Ishikawa (cell line): ENCODE measurements at regions not wholly inside any gene's neighbourhood (a gene's known extent, or its start where the extent isn't known, plus 50 kb on each side); places are given as distances from the start of the nearest gene placed in this dataset.

ENCODE experiments used
- CEBPB ChIP-seq: IDR thresholded peaks from 2 replicates; pipeline ENCODE4 v1.6.1; 2012
- CREB1 ChIP-seq: IDR thresholded peaks from 2 replicates; pipeline ENCODE4 v1.6.1; 2012; ENCODE audit warnings: low read depth
- EGR1 ChIP-seq: IDR thresholded peaks from 2 replicates; pipeline ENCODE4 v1.6.1; 2012
- EP300 ChIP-seq: IDR thresholded peaks from 2 replicates; pipeline ENCODE4 v1.6.1; 2012; ENCODE audit warnings: borderline replicate concordance
- FOXM1 ChIP-seq: IDR thresholded peaks from 2 replicates; pipeline ENCODE4 v1.6.1; 2012; ENCODE audit warnings: low read depth, borderline replicate concordance
- MAX ChIP-seq: IDR thresholded peaks from 2 replicates; pipeline ENCODE4 v1.6.1; 2012
- NFIC ChIP-seq: IDR thresholded peaks from 2 replicates; pipeline ENCODE4 v1.6.1; 2012
- RAD21 ChIP-seq: IDR thresholded peaks from 2 replicates; pipeline ENCODE4 v1.6.1; 2012; ENCODE audit warnings: low read depth
- REST ChIP-seq: IDR thresholded peaks from 2 replicates; pipeline ENCODE4 v1.6.1; 2012; ENCODE audit warnings: low read depth, mild to moderate bottlenecking
- TAF1 ChIP-seq: IDR thresholded peaks from 2 replicates; pipeline ENCODE4 v1.6.1; 2012; ENCODE audit warnings: low read depth, mild to moderate bottlenecking
- TCF12 ChIP-seq: IDR thresholded peaks from 2 replicates; pipeline ENCODE4 v1.6.1; 2012; ENCODE audit warnings: low read depth
- TEAD4 ChIP-seq: IDR thresholded peaks from 2 replicates; pipeline ENCODE4 v1.6.1; 2012
- USF1 ChIP-seq: IDR thresholded peaks from 2 replicates; pipeline ENCODE4 v1.6.1; 2012
- YY1 ChIP-seq: IDR thresholded peaks from 2 replicates; pipeline ENCODE4 v1.6.1; 2012; ENCODE audit warnings: low read depth

GRCh38 chr9:38272710-38273109 is 119.8 kb upstream of the ALDH1B1 start:
- TF ChIP-seq CEBPB (no peak), EP300 (no peak), CREB1 (no peak), RAD21 (no peak), REST (no peak), EGR1 (no peak), TEAD4 (no peak), TAF1 (no peak), YY1 (no peak), NFIC (no peak), MAX (no peak), FOXM1 (no peak), USF1 (no peak), TCF12 (no peak)
